ENCODE measurements at regions not wholly inside any gene's neighbourhood (a gene's known extent, or its start where the extent isn't known, plus 50 kb on each side); places are given as distances from the start of the nearest gene placed in this dataset.
A peak's percentile ranks its signal among the peaks of the same experiment; 100 is the strongest.

GRCh38 chr2:173419506-173419905 lies 64.8 kb downstream of the CDCA7 start:
- ChIA-PET POLR2A (ENCODE audit: low non-redundant PET) (no interaction called here), CTCF (no interaction called here)
- Histone ChIP-seq H3K27me3 (replicated peaks; ENCODE audit: insufficient read depth, low read depth, low read length, poor library complexity) (no peaks in the 10 kb centered on the region), H3K9me3 (ENCODE audit: low read depth, low read length, poor library complexity, severe bottlenecking) (no peaks in the 10 kb centered on the region), H3K4me1 (ENCODE audit: insufficient read depth, low read length, poor library complexity, severe bottlenecking) (no peaks in the 10 kb centered on the region), H3K36me3 (ENCODE audit: insufficient read depth, low read length, poor library complexity, severe bottlenecking) (no peaks in the 10 kb centered on the region), H3K27ac (ENCODE audit: low read depth, low read length, poor library complexity, severe bottlenecking) (no peak overlapping the region), H3K4me3 (ENCODE audit: low read depth, low read length, poor library complexity, severe bottlenecking) (no peak overlapping the region)
- TF ChIP-seq EZH2 (IDR thresholded peaks at IDR 0.05; ENCODE audit: borderline replicate concordance, low read depth, low read length, poor library complexity, severe bottlenecking) (no peak), CTCF (conservative IDR thresholded peaks at IDR 0.05; ENCODE audit: low read depth, low read length) (no peak)
- BruUV-seq (replicated peaks), result no TSS peak
- intact Hi-C loops (cut with micrococcal nuclease; ENCODE audit: unreplicated experiment), result no loop called here
- DNase-seq (ENCODE audit: low spot score), result no peak

GRCh38 chr2:173424886-173425285 lies 70.2 kb downstream of the CDCA7 start:
- no TSS peak for BruUV-seq (replicated peaks)
- Histone ChIP-seq H3K9me3 (ENCODE audit: low read depth, low read length, poor library complexity, severe bottlenecking) (no peaks in the 10 kb centered on the region), H3K27me3 (replicated peaks; ENCODE audit: insufficient read depth, low read depth, low read length, poor library complexity) (no peaks in the 10 kb centered on the region), H3K4me3 (ENCODE audit: low read depth, low read length, poor library complexity, severe bottlenecking) (no peak overlapping the region), H3K4me1 (ENCODE audit: insufficient read depth, low read length, poor library complexity, severe bottlenecking) (no peaks in the 10 kb centered on the region), H3K36me3 (ENCODE audit: insufficient read depth, low read length, poor library complexity, severe bottlenecking) (no peaks in the 10 kb centered on the region), H3K27ac (ENCODE audit: low read depth, low read length, poor library complexity, severe bottlenecking) (no peak overlapping the region)
- CTCF ChIA-PET, result no interaction called here
- intact Hi-C loops (cut with micrococcal nuclease; ENCODE audit: unreplicated experiment), result no loop called here
- POLR2A ChIA-PET (ENCODE audit: low non-redundant PET), result no interaction called here
- no peak for TF ChIP-seq EZH2 (IDR thresholded peaks at IDR 0.05; ENCODE audit: borderline replicate concordance, low read depth, low read length, poor library complexity, severe bottlenecking)
- TF ChIP-seq CTCF (conservative IDR thresholded peaks at IDR 0.05; ENCODE audit: low read depth, low read length), result no peak
- DNase-seq (ENCODE audit: low spot score), result no peak

- no peak overlapping the region for H3K27ac ChIP-seq (ENCODE audit: low read depth, low read length, poor library complexity, severe bottlenecking)
- peaks cover 8% of the 10 kb centered on the region for H3K27me3 ChIP-seq (replicated peaks; ENCODE audit: insufficient read depth, low read depth, low read length, poor library complexity)
- peak; percentile 12 for DNase-seq (ENCODE audit: low spot score)
- CTCF ChIA-PET, result no interaction called here
- POLR2A ChIA-PET (ENCODE audit: low non-redundant PET), result no interaction called here
- H3K9me3 ChIP-seq (ENCODE audit: low read depth, low read length, poor library complexity, severe bottlenecking), result no peaks in the 10 kb centered on the region
- no peaks in the 10 kb centered on the region for H3K4me1 ChIP-seq (ENCODE audit: insufficient read depth, low read length, poor library complexity, severe bottlenecking)
- intact Hi-C loops (cut with micrococcal nuclease; ENCODE audit: unreplicated experiment), result no loop called here
- TF ChIP-seq CTCF (conservative IDR thresholded peaks at IDR 0.05; ENCODE audit: low read depth, low read length), result no peak
- no peak for TF ChIP-seq EZH2 (IDR thresholded peaks at IDR 0.05; ENCODE audit: borderline replicate concordance, low read depth, low read length, poor library complexity, severe bottlenecking)
- no TSS peak for BruUV-seq (replicated peaks)
- H3K4me3 ChIP-seq (ENCODE audit: low read depth, low read length, poor library complexity, severe bottlenecking), result no peak overlapping the region
- H3K36me3 ChIP-seq (ENCODE audit: insufficient read depth, low read length, poor library complexity, severe bottlenecking), result no peaks in the 10 kb centered on the region
These were observed 73.4 kb downstream of the CDCA7 start for GRCh38 chr2:173427887-173428668.

Data from A673 (cell line).